ENCODE measurements at regions not wholly inside any gene's neighbourhood (a gene's known extent, or its start where the extent isn't known, plus 50 kb on each side); places are given as distances from the start of the nearest gene placed in this dataset.

GRCh38 chr3:94187697-94188096 lies 124.8 kb downstream of the NSUN3 start:
- no peak overlapping the region for H2AFZ ChIP-seq (ENCODE audit: low read length)
- no peak overlapping the region for H4K91ac ChIP-seq (ENCODE audit: low read depth, low read length, poor library complexity)
- H3K4ac ChIP-seq (ENCODE audit: low read length), result no peak overlapping the region
- no peaks in the 10 kb centered on the region for H3K4me1 ChIP-seq (ENCODE audit: control insufficient read depth in 2 of 2, insufficient read depth in 1 of 2, low read depth in 1 of 2, low read length in 2 of 2)
- no peak overlapping the region for H3K23ac ChIP-seq (ENCODE audit: low read depth, low read length, poor library complexity)
- H3K4me3 ChIP-seq (ENCODE audit: low read length in 2 of 2), result no peak overlapping the region
- no peak overlapping the region for H3K4me2 ChIP-seq (ENCODE audit: insufficient read depth, low read length, poor library complexity, severe bottlenecking)
- no peak overlapping the region for H2BK120ac ChIP-seq (ENCODE audit: low read depth, low read length)
- H2BK5ac ChIP-seq (ENCODE audit: low read length), result no peak overlapping the region
- no peak overlapping the region for H3K9ac ChIP-seq (ENCODE audit: low read depth, low read length, poor library complexity)
- no peak for DNase-seq (ENCODE audit: low spot score)
- no peaks in the 10 kb centered on the region for H3K36me3 ChIP-seq (replicated peaks in 1 of 2; ENCODE audit: control insufficient read depth in 2 of 2, insufficient read depth in 2 of 2, low read length in 2 of 2)
- H4K8ac ChIP-seq (ENCODE audit: low read depth, low read length), result no peak overlapping the region
- no peak overlapping the region for H3K18ac ChIP-seq (ENCODE audit: low read length)
- H2AK5ac ChIP-seq (ENCODE audit: low read depth, low read length), result no peak overlapping the region
- WGBS, 2 donors (ENCODE audit: extremely low coverage in 2 of 2, insufficient read length in 2 of 2, insufficient replicate concordance in 1 of 2), result no CpG with 5 or more reads among the region's 2 CpGs
- H3K27me3 ChIP-seq (ENCODE audit: control insufficient read depth in 3 of 3, insufficient read depth in 3 of 3, low read depth in 1 of 3, low read length in 3 of 3), result no peaks in the 10 kb centered on the region
- no peaks in the 10 kb centered on the region for H3K79me1 ChIP-seq (ENCODE audit: low read depth, low read length)
- H3K14ac ChIP-seq (ENCODE audit: low read length), result no peak overlapping the region
- H2BK15ac ChIP-seq (ENCODE audit: low read length), result no peak overlapping the region
- H2BK12ac ChIP-seq (ENCODE audit: low read length), result no peak overlapping the region
- no peaks in the 10 kb centered on the region for H3K9me3 ChIP-seq (replicated peaks in 1 of 2; ENCODE audit: control insufficient read depth in 2 of 2, insufficient read depth in 1 of 2, low read depth in 1 of 2, low read length in 2 of 2)
- no peak overlapping the region for H3K27ac ChIP-seq (replicated peaks; ENCODE audit: low read length)

- Histone ChIP-seq H2AFZ (ENCODE audit: low read length) (no peak overlapping the region), H3K4me1 (ENCODE audit: control insufficient read depth in 2 of 2, insufficient read depth in 1 of 2, low read depth in 1 of 2, low read length in 2 of 2) (no peaks in the 10 kb centered on the region), H3K18ac (ENCODE audit: low read length) (no peak overlapping the region), H4K8ac (ENCODE audit: low read depth, low read length) (no peak overlapping the region), H3K27me3 (ENCODE audit: control insufficient read depth in 3 of 3, insufficient read depth in 3 of 3, low read depth in 1 of 3, low read length in 3 of 3) (no peaks in the 10 kb centered on the region), H3K9me3 (replicated peaks in 1 of 2; ENCODE audit: control insufficient read depth in 2 of 2, insufficient read depth in 1 of 2, low read depth in 1 of 2, low read length in 2 of 2) (no peaks in the 10 kb centered on the region), H3K14ac (ENCODE audit: low read length) (no peak overlapping the region), H3K79me1 (ENCODE audit: low read depth, low read length) (no peaks in the 10 kb centered on the region), H2BK5ac (ENCODE audit: low read length) (no peak overlapping the region), H2BK15ac (ENCODE audit: low read length) (no peak overlapping the region), H3K4me3 (ENCODE audit: low read length in 2 of 2) (no peak overlapping the region), H2BK12ac (ENCODE audit: low read length) (no peak overlapping the region), H3K9ac (ENCODE audit: low read depth, low read length, poor library complexity) (no peak overlapping the region), H3K4me2 (ENCODE audit: insufficient read depth, low read length, poor library complexity, severe bottlenecking) (no peak overlapping the region), H2AK5ac (ENCODE audit: low read depth, low read length) (no peak overlapping the region), H2BK120ac (ENCODE audit: low read depth, low read length) (no peak overlapping the region), H3K4ac (ENCODE audit: low read length) (no peak overlapping the region), H3K36me3 (replicated peaks in 1 of 2; ENCODE audit: control insufficient read depth in 2 of 2, insufficient read depth in 2 of 2, low read length in 2 of 2) (no peaks in the 10 kb centered on the region), H4K91ac (ENCODE audit: low read depth, low read length, poor library complexity) (no peak overlapping the region), H3K27ac (replicated peaks; ENCODE audit: low read length) (no peak overlapping the region), H3K23ac (ENCODE audit: low read depth, low read length, poor library complexity) (no peak overlapping the region)
- whole genome bisulfite sequencing, 2 donors (ENCODE audit: extremely low coverage in 2 of 2, insufficient read length in 2 of 2, insufficient replicate concordance in 1 of 2), result no CpG with 5 or more reads among the region's 2 CpGs
- DNase-seq (ENCODE audit: low spot score), result no peak
These were observed 132.5 kb downstream of the NSUN3 start for GRCh38 chr3:94195381-94195780.

GRCh38 chr3:94206291-94206690 lies 143.4 kb downstream of the NSUN3 start:
- Histone ChIP-seq H3K9ac (ENCODE audit: low read depth, low read length, poor library complexity) (no peak overlapping the region), H3K18ac (ENCODE audit: low read length) (no peak overlapping the region), H3K27ac (replicated peaks; ENCODE audit: low read length) (no peak overlapping the region), H3K36me3 (replicated peaks in 1 of 2; ENCODE audit: control insufficient read depth in 2 of 2, insufficient read depth in 2 of 2, low read length in 2 of 2) (no peaks in the 10 kb centered on the region), H2BK15ac (ENCODE audit: low read length) (no peak overlapping the region), H3K79me1 (ENCODE audit: low read depth, low read length) (no peaks in the 10 kb centered on the region), H3K4me3 (ENCODE audit: low read length in 2 of 2) (no peak overlapping the region), H2AK5ac (ENCODE audit: low read depth, low read length) (no peak overlapping the region), H2AFZ (ENCODE audit: low read length) (no peak overlapping the region), H4K8ac (ENCODE audit: low read depth, low read length) (no peak overlapping the region), H2BK120ac (ENCODE audit: low read depth, low read length) (no peak overlapping the region), H3K4me1 (ENCODE audit: control insufficient read depth in 2 of 2, insufficient read depth in 1 of 2, low read depth in 1 of 2, low read length in 2 of 2) (peaks cover 0 to 5% of the 10 kb centered on the region in 2 donors), H3K9me3 (replicated peaks in 1 of 2; ENCODE audit: control insufficient read depth in 2 of 2, insufficient read depth in 1 of 2, low read depth in 1 of 2, low read length in 2 of 2) (no peaks in the 10 kb centered on the region), H3K27me3 (ENCODE audit: control insufficient read depth in 3 of 3, insufficient read depth in 3 of 3, low read depth in 1 of 3, low read length in 3 of 3) (no peaks in the 10 kb centered on the region), H3K4me2 (ENCODE audit: insufficient read depth, low read length, poor library complexity, severe bottlenecking) (no peak overlapping the region), H4K91ac (ENCODE audit: low read depth, low read length, poor library complexity) (no peak overlapping the region), H2BK12ac (ENCODE audit: low read length) (no peak overlapping the region), H3K14ac (ENCODE audit: low read length) (no peak overlapping the region), H3K23ac (ENCODE audit: low read depth, low read length, poor library complexity) (no peak overlapping the region), H3K4ac (ENCODE audit: low read length) (no peak overlapping the region), H2BK5ac (ENCODE audit: low read length) (no peak overlapping the region)
- DNase-seq (ENCODE audit: low spot score), result no peak
- no CpG with 5 or more reads among the region's 2 CpGs for whole genome bisulfite sequencing, 2 donors (ENCODE audit: extremely low coverage in 2 of 2, insufficient read length in 2 of 2, insufficient replicate concordance in 1 of 2)

- Histone ChIP-seq H3K4me3 (ENCODE audit: low read length in 2 of 2) (no peak overlapping the region), H3K23ac (ENCODE audit: low read depth, low read length, poor library complexity) (no peak overlapping the region), H3K4me1 (ENCODE audit: control insufficient read depth in 2 of 2, insufficient read depth in 1 of 2, low read depth in 1 of 2, low read length in 2 of 2) (no peaks in the 10 kb centered on the region), H3K79me1 (ENCODE audit: low read depth, low read length) (no peaks in the 10 kb centered on the region), H2BK15ac (ENCODE audit: low read length) (no peak overlapping the region), H3K9me3 (replicated peaks in 1 of 2; ENCODE audit: control insufficient read depth in 2 of 2, insufficient read depth in 1 of 2, low read depth in 1 of 2, low read length in 2 of 2) (no peaks in the 10 kb centered on the region), H2AFZ (ENCODE audit: low read length) (no peak overlapping the region), H2AK5ac (ENCODE audit: low read depth, low read length) (no peak overlapping the region), H3K27ac (replicated peaks; ENCODE audit: low read length) (no peak overlapping the region), H3K4me2 (ENCODE audit: insufficient read depth, low read length, poor library complexity, severe bottlenecking) (no peak overlapping the region), H2BK5ac (ENCODE audit: low read length) (no peak overlapping the region), H2BK12ac (ENCODE audit: low read length) (no peak overlapping the region), H3K27me3 (ENCODE audit: control insufficient read depth in 3 of 3, insufficient read depth in 3 of 3, low read depth in 1 of 3, low read length in 3 of 3) (no peaks in the 10 kb centered on the region), H3K36me3 (replicated peaks in 1 of 2; ENCODE audit: control insufficient read depth in 2 of 2, insufficient read depth in 2 of 2, low read length in 2 of 2) (no peaks in the 10 kb centered on the region), H3K18ac (ENCODE audit: low read length) (no peak overlapping the region), H4K91ac (ENCODE audit: low read depth, low read length, poor library complexity) (no peak overlapping the region), H3K9ac (ENCODE audit: low read depth, low read length, poor library complexity) (no peak overlapping the region), H3K4ac (ENCODE audit: low read length) (no peak overlapping the region), H4K8ac (ENCODE audit: low read depth, low read length) (no peak overlapping the region), H2BK120ac (ENCODE audit: low read depth, low read length) (no peak overlapping the region), H3K14ac (ENCODE audit: low read length) (no peak overlapping the region)
- no peak for DNase-seq (ENCODE audit: low spot score)
- WGBS, 2 donors (ENCODE audit: extremely low coverage in 2 of 2, insufficient read length in 2 of 2, insufficient replicate concordance in 1 of 2), result no CpG with 5 or more reads among the region's 1 CpG
These were observed 147.4 kb downstream of the NSUN3 start for GRCh38 chr3:94210256-94210655.

All from neuronal stem cell (in vitro differentiated cells).